ENCODE measurements at regions not wholly inside any gene's neighbourhood (a gene's known extent, or its start where the extent isn't known, plus 50 kb on each side); places are given as distances from the start of the nearest gene placed in this dataset.

- TF ChIP-seq CTCF (conservative IDR thresholded peaks at IDR 0.05; ENCODE audit: low read depth, low read length) (no peak), EZH2 (IDR thresholded peaks at IDR 0.05; ENCODE audit: borderline replicate concordance, low read depth, low read length, poor library complexity, severe bottlenecking) (no peak)
Observed at GRCh38 chr5:71384706-71385105, 70.7 kb upstream of the BDP1 start.
